K562 (cell line): ENCODE measurements at regions not wholly inside any gene's neighbourhood (a gene's known extent, or its start where the extent isn't known, plus 50 kb on each side); places are given as distances from the start of the nearest gene placed in this dataset.
A peak's percentile ranks its signal among the peaks of the same experiment; 100 is the strongest.

Experiments
- BACH1 ChIP-seq: fragments of 200-800 bp; sonication (Bioruptor generic); IDR thresholded peaks from 2 replicates; pipeline ENCODE4 v1.6.1; 2016; ENCODE audit warnings: missing genetic modification characterization, missing compliant biosample characterization
- BCL6 ChIP-seq: fragments of 250-450 bp; sonication (Bioruptor Pico); IDR thresholded peaks from 2 replicates; pipeline ENCODE4 v1.4.0; 2020
- CBX3 ChIP-seq, 2 experiments: IDR thresholded peaks; 1 replicate in 1 of 2; 2 replicates in 1 of 2; pipeline ENCODE4 v1.6.1; 2012; ENCODE audit warnings: inconsistent platforms in 2 of 2, low read length in 2 of 2, borderline replicate concordance in 1 of 2, control low read depth in 1 of 2
- CREM ChIP-seq: IDR thresholded peaks from 2 replicates; pipeline ENCODE4 v1.6.1; 2014; ENCODE audit warnings: antibody characterized with exemption, low read depth
- EHMT2 ChIP-seq: fragments of 450-650 bp; IDR thresholded peaks from 2 replicates; pipeline ENCODE4 v1.6.1; 2018; ENCODE audit warnings: antibody characterized with exemption
- FOXJ3 ChIP-seq: sonication (generic); formaldehyde crosslinking; IDR thresholded peaks from 2 replicates; pipeline ENCODE4 v1.4.0; 2020; ENCODE audit warnings: mild to moderate bottlenecking, missing genetic modification reagents
- JUND ChIP-seq, 2 experiments: IDR thresholded peaks; 2 replicates in 1 of 2; 3 replicates in 1 of 2; pipeline ENCODE4 v1.6.1; 2011; ENCODE audit warnings: borderline replicate concordance in 2 of 2, low read depth in 2 of 2, low read length in 2 of 2, improper control_type of control experiment in 1 of 2, missing biosample characterization in 1 of 2, missing genetic modification characterization in 1 of 2, missing genetic modification reagents in 1 of 2
- MAFF ChIP-seq: IDR thresholded peaks from 2 replicates; pipeline ENCODE4 v1.6.1; 2012; ENCODE audit warnings: low read length, improper control_type of control experiment
- NR4A1 ChIP-seq, 2 experiments: fragments of 250-450 bp in 1 of 2; fragments of 450-650 bp in 1 of 2; sonication (Bioruptor Pico) in 1 of 2; IDR thresholded peaks; 2 replicates each; pipeline versions ENCODE4 v1.4.0 to v1.6.1; 2016 to 2020; ENCODE audit warnings: mild to moderate bottlenecking in 2 of 2, missing compliant biosample characterization in 1 of 2, missing genetic modification characterization in 1 of 2, moderate library complexity in 1 of 2
- NRF1 ChIP-seq, 2 experiments: fragments of 450-650 bp; IDR thresholded peaks in 1 of 2; conservative IDR thresholded peaks in 1 of 2; 2 replicates each; pipeline ENCODE4 v1.6.1; 2014; ENCODE audit warnings: mild to moderate bottlenecking in 2 of 2
- NUFIP1 ChIP-seq: fragments of 450-650 bp; IDR thresholded peaks from 2 replicates; pipeline ENCODE4 v1.6.1; 2018; ENCODE audit not compliant: partially characterized antibody
- RAD21 ChIP-seq, 2 experiments: fragments of 250-450 bp in 1 of 2; fragments of 450-650 bp in 1 of 2; sonication (Bioruptor Pico) in 1 of 2; formaldehyde crosslinking in 1 of 2; IDR thresholded peaks in 1 of 2; conservative IDR thresholded peaks in 1 of 2; 2 replicates each; pipeline versions ENCODE4 v1.4.0 to v1.8.0; 2020 to 2022; ENCODE audit warnings: mild to moderate bottlenecking in 2 of 2, moderate library complexity in 1 of 2
- RUNX1 ChIP-seq: sonication (generic); IDR thresholded peaks from 2 replicates; pipeline ENCODE4 v1.6.1; 2016; ENCODE audit warnings: antibody characterized with exemption, low read depth
- SIN3A ChIP-seq, 2 experiments: fragments of 150-350 bp in 1 of 2; IDR thresholded peaks; 2 replicates each; pipeline ENCODE4 v1.6.1; 2011 to 2016; ENCODE audit warnings: borderline replicate concordance in 2 of 2, low read depth in 2 of 2, low read length in 2 of 2, mild to moderate bottlenecking in 2 of 2, moderate library complexity in 2 of 2; ENCODE audit not compliant: control insufficient read depth in 1 of 2
- SMARCA4 ChIP-seq: fragments of 450-650 bp; IDR thresholded peaks from 2 replicates; pipeline ENCODE4 v1.6.1; 2016
- SRSF1 ChIP-seq: fragments of 200-400 bp; formaldehyde crosslinking; IDR thresholded peaks from 2 replicates; pipeline ENCODE4 v1.6.1; 2017; ENCODE audit warnings: mild to moderate bottlenecking, low read depth, low read length, moderate library complexity
- SRSF9 ChIP-seq: fragments of 200-400 bp; formaldehyde crosslinking; IDR thresholded peaks from 2 replicates; pipeline ENCODE4 v1.6.1; 2017; ENCODE audit warnings: low read depth, low read length, borderline replicate concordance
- YBX1 ChIP-seq: fragments of 450-650 bp; IDR thresholded peaks from 2 replicates; pipeline ENCODE4 v1.7.1; 2016; ENCODE audit warnings: mild to moderate bottlenecking
- ZNF140 ChIP-seq: fragments of 250-450 bp; sonication (Bioruptor Pico); IDR thresholded peaks from 2 replicates; pipeline ENCODE4 v1.8.0; 2021; ENCODE audit warnings: moderate library complexity, mild to moderate bottlenecking, inconsistent platforms
- TF ChIP-seq, protein P1 (sequence below): fragments of 250-450 bp; sonication (Bioruptor Pico); IDR thresholded peaks from 2 replicates; pipeline ENCODE4 v1.5.0; 2021; ENCODE audit warnings: mild to moderate bottlenecking, moderate library complexity
- TF ChIP-seq, protein P2 (sequence below): sonication (generic); formaldehyde crosslinking; IDR thresholded peaks from 2 replicates; pipeline ENCODE4 v1.8.0; 2022; ENCODE audit warnings: missing genetic modification reagents, mild to moderate bottlenecking, moderate library complexity, borderline replicate concordance
- TF ChIP-seq, protein P3 (sequence below): fragments of 250-450 bp; sonication (Bioruptor Pico); IDR thresholded peaks from 2 replicates; pipeline ENCODE4 v1.5.0; 2022; ENCODE audit warnings: mild to moderate bottlenecking

DNA sequence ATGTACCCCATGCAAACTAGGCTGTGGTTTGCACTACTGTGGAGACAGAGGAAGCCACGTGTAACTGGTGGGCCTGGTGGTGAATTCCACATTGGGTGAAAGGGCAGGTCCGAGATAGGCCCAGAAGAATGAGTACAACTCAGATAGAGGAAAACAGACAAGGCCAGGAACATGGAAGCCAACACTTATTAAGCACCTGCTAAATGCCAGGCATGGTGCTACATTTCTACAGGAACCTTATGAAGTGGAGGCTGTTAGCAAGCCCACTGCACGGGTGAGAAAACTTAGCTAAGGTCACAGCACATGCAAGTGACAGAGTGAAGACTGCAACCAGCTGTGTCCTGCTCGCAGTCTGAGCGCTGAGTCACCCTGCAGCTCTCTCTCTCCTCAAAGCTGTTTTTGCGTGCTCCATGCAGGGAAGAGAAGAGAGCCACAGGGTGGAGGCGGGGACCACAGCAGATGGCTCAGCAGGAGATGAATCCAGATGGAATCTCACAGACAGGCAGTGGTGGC lies 65.5 kb upstream of the SPTLC1 start (continued):
- TF ChIP-seq ZNF140 = no peak
- no peak for TF ChIP-seq YBX1
- TF ChIP-seq CREM = peak; percentile 50
- peak in 1 of 2 experiments; percentile 26; a peak in 2 of 4 replicates for TF ChIP-seq RAD21 (CRISPR knock-in tag; conservative IDR thresholded peaks at IDR 0.05 in 1 of 2, IDR thresholded peaks at IDR 0.05 in 1 of 2)
- no peak for TF ChIP-seq FOXJ3 (CRISPR knock-in tag)
- TF ChIP-seq, protein P1, sequence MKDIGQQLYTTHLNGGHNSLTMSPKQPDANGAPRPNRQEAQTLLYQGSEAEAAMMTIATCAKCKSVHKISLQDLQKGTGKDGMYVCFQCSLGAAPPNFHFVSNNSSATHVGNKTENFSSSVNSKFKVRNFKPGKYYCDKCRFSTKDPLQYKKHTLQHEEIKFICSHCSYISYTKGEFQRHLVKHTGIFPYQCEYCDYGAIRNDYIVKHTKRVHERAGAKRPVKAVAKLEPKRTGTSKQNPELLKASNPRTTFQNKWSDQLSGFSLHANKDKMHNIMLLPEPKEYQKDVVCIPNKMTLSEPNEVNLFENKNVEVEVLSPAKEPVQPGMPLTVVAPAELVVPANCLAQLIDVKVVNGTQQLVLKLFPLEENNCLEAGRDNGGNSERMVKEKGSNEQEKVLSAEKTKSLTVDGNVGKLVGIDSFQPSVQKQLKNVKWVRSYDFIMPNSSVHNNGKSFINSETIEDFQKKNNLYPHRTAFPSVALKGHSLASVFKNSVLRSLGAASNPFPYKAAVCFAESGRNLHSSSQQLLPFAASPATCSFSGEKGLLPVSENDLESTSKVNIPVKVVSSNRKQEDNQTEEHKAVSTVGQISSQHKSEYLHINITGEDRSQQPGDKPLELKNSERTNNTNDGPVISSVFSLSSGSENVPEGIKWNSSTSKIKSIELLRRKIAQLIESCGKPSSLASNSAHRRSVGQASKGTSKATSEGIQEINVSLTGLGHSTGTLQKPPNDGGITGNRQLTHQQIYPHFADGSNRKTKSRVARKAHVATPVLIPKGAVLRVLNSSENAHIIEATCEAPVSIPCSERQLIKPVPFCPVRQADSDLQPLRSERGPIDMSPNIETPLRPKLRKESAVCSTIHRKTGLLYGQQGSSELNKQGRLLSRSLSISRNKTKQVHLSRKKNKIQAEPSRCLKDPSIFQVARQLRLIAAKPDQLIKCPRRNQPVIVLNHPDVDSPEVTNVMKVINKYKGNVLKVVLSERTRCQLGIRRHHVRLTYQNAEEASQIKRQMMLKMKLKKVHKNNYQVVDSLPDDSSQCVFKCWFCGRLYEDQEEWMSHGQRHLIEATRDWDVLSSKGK (CRISPR knock-in tag) = no peak
- TF ChIP-seq CBX3 (IDR thresholded peaks at IDR 0.05; ENCODE audit: borderline replicate concordance in 1 of 2, low read length in 2 of 2) = peak in 1 of 2 experiments; percentile 61; a peak in 1 of 3 replicates
- TF ChIP-seq, protein P2, sequence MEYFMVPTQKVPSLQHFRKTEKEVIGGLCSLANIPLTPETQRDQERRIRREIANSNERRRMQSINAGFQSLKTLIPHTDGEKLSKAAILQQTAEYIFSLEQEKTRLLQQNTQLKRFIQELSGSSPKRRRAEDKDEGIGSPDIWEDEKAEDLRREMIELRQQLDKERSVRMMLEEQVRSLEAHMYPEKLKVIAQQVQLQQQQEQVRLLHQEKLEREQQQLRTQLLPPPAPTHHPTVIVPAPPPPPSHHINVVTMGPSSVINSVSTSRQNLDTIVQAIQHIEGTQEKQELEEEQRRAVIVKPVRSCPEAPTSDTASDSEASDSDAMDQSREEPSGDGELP (CRISPR knock-in tag) = peak; percentile 92
- no peak for TF ChIP-seq RUNX1
- TF ChIP-seq EHMT2 = peak; percentile 35; the same call in 1 of the 2 replicates
- peak; percentile 18 for TF ChIP-seq NUFIP1
- 0 out of 4 replicates have a peak, but pooled peaks of 1 of the 2 experiments have one; percentile 12 for TF ChIP-seq NRF1 (conservative IDR thresholded peaks at IDR 0.05 in 1 of 2, IDR thresholded peaks at IDR 0.05 in 1 of 2)
- TF ChIP-seq SRSF9 = no peak
- TF ChIP-seq BCL6 (CRISPR knock-in tag) = no peak
- TF ChIP-seq JUND (IDR thresholded peaks at IDR 0.05; ENCODE audit: borderline replicate concordance, low read depth, low read length) = peak; percentile 87
- peak; percentile 88; the same call in 2 of the 3 replicates for TF ChIP-seq JUND (tag; IDR thresholded peaks at IDR 0.05; ENCODE audit: borderline replicate concordance, low read depth, low read length)
- peak in 1 of 2 experiments; percentile 63; a peak in 1 of 4 replicates for TF ChIP-seq SIN3A (IDR thresholded peaks at IDR 0.05; ENCODE audit: borderline replicate concordance in 2 of 2, control insufficient read depth in 1 of 2, low read depth in 2 of 2, low read length in 2 of 2)
- peak; percentile 68; the same call in 1 of the 2 replicates for TF ChIP-seq BACH1 (tag)
- no peak for TF ChIP-seq SRSF1
- TF ChIP-seq, protein P3, sequence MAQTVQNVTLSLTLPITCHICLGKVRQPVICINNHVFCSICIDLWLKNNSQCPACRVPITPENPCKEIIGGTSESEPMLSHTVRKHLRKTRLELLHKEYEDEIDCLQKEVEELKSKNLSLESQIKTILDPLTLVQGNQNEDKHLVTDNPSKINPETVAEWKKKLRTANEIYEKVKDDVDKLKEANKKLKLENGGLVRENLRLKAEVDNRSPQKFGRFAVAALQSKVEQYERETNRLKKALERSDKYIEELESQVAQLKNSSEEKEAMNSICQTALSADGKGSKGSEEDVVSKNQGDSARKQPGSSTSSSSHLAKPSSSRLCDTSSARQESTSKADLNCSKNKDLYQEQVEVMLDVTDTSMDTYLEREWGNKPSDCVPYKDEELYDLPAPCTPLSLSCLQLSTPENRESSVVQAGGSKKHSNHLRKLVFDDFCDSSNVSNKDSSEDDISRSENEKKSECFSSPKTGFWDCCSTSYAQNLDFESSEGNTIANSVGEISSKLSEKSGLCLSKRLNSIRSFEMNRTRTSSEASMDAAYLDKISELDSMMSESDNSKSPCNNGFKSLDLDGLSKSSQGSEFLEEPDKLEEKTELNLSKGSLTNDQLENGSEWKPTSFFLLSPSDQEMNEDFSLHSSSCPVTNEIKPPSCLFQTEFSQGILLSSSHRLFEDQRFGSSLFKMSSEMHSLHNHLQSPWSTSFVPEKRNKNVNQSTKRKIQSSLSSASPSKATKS (CRISPR knock-in tag) = no peak
- TF ChIP-seq SMARCA4 = peak; percentile 63; the same call in 1 of the 2 replicates
- no peak for TF ChIP-seq NR4A1 (CRISPR knock-in tag; IDR thresholded peaks at IDR 0.05)
- peak; percentile 65; the same call in 1 of the 2 replicates for TF ChIP-seq NR4A1 (tag; IDR thresholded peaks at IDR 0.05)
- TF ChIP-seq MAFF = peak; percentile 69; the same call in 1 of the 2 replicates
